ENCODE measurements at regions not wholly inside any gene's neighbourhood (a gene's known extent, or its start where the extent isn't known, plus 50 kb on each side); places are given as distances from the start of the nearest gene placed in this dataset.
A peak's percentile ranks its signal among the peaks of the same experiment; 100 is the strongest.

DNA sequence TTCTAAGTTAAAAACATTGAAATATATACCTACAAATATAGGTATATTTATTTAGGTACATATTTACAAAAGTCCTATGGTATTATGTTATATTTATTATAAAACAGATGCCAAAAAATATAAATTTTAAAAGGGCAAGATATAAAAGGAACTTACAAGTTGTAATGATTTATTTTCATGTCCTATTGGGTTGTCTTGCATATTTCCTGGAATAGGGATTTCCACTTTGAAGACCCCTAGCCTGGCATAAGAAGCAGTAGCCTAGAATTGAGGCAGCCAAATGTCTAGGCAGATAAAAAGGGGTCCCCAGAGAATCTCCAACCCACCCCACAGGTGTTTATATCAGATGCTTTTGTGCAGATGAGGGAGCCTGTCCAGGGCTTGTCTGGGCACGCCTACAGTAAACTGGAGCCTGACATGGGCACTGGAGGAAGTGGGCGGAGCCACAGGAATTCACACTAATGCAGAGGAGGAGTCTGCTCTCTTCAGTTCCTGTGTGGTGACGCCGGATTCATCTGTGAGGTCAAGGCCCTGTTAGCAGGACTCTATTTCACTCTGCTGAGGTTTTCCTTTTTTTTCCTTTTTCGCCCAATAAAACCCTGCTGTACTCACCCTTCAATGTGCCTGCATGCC is 1088.9 kb upstream of the PIK3C3 start:
- no peak for DNase-seq

DNA sequence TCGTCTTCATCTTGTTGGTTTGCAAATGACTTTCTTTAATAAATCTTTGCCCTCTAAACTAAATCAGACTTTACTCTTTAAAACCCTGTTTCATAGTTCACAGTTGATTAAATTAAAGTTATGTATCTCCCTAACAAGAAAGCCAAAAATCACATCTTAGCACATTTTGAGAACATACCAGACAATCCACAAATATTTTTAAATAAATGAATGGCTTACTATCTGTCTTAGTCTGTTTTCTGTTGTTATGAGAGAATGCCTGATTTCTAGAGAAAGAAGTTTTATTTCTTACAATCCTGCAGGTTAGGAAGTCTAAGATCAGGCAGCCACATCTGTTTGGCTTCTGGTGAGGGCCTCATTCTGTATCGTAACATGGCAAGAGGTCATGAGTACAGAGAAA is 1090.2 kb upstream of the PIK3C3 start:
- DNase-seq = no peak

DNA sequence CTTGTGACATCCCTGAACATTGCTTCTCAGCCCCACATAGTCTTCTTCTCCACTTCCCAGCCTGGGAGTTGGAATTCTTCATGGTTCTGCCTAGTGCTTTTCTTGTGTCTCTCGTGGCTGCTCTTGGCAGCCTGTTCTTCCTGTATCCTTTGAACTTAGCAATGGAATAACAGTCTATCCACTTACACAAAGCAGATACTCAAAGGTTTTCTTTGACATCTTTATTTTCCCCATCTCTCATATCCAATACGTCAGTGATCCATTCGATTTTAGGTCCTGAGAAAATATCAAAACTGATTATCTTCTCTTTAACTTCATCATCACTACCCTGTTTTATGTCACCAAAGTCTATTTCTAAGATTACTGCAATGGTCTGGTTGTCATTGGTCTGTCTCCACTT is 1091.2 kb upstream of the PIK3C3 start:
- DNase-seq = no peak

DNA sequence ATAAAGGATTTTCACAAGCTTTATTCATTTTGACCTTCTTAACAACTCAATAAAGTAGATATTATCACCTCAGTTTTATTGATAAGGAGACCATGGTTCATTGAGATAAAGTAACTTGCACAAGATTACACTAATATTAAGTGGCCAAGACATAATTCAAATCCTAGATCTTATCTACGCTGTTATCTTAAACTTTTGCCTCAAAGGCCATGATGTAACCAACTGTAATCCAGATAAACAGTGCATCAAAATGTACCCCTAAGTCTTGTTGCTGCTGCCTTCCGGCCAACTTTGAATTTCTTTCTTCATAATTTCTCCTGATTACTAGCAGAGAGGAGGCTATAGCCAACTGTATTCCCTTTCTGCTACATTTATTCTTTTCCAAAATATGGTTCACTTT is 1094.8 kb upstream of the PIK3C3 start:
- DNase-seq = no peak

DNA sequence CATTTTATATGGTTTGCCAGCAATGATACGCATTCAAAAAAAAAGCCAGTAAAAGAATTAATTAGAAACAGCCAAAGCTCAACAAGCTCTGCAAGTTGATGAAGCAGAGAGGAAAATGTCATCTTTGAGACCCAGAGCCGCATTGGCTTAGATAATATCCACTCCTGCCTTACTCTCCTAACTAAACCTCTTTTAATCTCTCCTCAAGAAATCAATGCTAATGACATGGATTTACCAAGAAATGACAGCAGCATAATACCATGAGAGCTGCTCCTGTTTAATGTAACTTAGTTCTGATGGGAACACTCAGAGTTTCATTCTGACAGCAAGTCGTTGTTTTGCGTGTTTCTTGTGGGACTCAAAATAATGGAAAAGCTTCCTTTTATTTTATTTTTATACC is 1099.4 kb upstream of the PIK3C3 start:
- no peak for DNase-seq

DNA sequence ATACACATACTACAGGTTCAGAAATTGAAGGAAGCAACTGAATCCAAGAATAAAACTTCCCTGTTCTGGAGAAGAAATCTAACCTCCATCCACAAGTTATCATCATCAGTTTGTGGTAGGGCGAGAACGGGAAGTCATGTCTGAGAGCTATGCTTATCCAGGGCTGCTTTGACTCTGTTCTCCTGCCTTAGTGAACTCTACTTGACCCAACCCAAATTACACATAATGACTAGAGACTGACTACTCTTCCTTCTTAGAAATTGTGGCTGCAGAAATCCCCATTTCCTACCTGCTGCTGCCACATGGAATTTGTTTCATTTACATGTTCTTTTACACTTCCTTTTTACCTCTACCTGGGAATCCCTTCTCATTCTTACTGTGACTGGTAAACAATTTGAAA is 1102.6 kb upstream of the PIK3C3 start:
- DNase-seq = no peak

DNA sequence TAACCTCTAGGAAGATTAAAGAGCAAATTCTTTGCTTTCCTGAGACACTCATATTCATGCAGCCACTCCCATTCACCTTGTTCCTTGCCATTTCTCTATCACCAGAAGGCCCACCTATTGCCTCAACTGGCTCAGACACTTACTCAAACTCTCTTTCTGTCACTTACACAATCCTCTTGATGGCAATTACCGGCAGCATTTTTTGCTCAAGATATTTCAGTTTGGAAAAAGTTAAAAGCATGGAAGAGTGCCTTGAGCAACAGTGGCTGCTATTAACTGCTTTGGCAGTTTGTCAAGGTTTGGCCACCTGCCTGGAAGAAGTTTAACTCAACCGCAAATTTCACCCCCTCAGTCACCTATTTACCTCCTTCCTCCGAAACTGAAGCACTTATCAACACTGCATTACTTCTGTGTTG is 1104.0 kb upstream of the PIK3C3 start:
- DNase-seq = peak; percentile 45

DNA sequence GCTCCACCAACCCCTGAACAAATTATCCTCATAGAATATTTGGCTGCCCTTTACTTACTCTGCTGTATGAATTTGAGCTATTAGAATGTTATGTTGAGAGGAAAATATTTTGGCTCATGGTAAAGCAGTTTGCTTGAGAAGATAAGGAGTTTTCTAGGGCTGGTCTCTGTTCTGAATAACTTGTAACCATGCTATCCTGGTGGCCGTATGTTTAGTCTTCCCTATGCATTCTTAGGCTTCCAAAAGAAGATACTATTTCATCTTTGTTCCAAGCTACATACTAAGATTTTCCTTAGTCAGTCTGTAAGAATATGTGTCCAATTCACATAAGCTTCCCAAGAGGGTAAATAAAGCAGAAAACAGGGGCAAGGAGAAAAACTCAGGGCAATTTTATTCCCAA is 1105.1 kb upstream of the PIK3C3 start:
- no peak for DNase-seq

DNA sequence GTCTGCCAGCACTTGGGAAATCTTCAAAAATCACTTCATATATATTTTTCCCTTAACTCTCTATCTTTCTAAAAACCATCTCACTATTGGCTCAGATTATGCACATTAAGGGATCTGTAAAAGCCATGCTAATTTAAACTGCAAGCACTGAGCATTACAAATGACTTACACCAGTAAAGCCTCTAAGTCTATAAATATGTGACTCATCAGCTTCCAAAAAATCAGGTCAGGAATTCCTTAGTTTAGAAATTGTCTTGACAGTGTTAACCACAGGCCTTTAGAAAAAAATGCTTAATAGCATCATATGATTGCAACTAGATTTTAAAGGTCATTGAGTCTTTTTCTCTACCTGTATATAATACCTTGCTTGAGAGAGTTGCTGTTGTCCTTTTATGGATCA is 1113.6 kb upstream of the PIK3C3 start:
- no peak for DNase-seq

DNA sequence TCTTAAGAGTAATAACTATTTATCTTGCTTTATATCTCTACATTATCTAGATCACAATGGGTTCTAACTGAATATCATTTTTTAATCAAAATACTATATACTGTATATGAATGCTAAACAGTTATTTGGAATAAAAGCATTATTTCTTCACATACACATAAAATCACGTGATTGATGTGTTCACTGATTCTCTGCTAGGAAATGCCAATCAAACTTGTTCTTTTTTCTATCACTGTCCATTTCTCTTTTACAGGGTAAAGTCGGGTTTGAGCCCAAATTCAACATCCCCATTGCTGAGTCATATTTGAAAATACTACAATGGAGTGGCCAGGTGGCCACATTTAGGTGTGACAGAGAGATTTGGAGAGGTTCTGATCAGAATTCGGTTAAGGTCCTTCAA is 1114.0 kb upstream of the PIK3C3 start:
- no peak for DNase-seq

DNA sequence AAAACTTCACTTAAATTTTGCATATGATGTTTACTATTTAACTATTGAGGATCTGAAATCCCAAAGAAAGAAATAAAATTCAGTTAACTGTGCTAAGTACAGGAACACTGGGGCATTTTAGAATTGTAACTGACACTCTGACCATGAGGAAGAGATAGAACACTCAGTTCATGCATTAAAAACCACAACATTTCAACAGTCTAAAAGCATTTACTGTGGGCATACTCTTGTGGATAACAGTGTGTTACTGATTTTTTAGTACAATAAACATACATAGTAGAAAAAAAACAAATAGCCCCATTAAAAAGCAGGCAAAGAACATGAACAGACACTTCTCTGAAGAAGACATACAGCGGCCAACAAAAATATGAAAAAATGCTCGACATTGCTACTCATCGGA is 1122.7 kb upstream of the PIK3C3 start:
- DNase-seq = no peak

DNA sequence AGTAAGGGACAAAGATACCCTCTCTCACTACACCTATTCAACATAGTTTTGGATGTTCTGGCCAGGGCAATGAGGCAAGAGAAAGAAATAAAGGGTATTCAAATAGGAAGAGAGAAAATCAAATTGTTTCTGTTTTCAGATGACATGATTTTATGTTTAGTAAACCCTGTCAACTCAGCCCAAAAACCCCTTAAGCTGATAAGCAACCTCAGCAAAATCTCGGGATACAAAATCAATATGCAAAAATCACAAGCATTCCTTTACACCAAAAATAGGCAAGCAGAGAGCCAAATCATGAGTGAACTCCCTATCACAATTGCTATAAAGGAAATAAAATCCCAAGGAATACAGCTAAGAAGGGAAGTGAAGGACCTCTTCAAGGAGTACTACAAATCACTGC is 1130.7 kb upstream of the PIK3C3 start:
- no peak for DNase-seq

DNA sequence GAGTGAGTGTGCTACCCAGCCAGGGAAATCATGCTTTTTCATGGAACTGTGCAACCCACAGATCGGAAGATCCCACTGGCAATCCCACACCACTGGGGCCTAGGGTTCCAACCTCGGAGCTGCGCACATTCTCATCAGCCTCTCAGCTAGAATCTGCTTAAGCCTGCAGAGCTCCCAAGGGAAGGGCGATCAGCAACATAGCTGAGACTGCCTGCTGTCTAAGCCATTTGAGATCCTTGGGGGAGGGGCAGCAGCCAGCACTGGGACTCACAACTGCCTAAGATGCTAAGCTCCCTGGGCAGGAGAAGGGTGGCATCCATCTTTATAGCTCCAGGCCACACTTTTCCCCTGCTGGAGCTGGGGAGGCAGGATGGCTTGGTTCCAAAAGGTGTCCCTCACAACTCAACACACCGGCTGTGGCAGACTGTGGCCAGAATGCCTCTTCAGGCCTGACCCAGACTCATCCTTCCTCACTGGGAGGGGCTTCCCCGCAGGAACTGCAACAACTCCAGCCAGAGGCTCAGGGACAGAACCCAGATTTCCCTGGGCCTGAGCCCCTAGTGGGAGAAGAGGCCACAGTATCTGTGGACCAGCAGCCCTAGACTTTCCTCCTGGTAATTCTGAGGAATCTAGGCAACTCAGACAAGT is 1133.3 kb upstream of the PIK3C3 start:
- no peak for DNase-seq

DNA sequence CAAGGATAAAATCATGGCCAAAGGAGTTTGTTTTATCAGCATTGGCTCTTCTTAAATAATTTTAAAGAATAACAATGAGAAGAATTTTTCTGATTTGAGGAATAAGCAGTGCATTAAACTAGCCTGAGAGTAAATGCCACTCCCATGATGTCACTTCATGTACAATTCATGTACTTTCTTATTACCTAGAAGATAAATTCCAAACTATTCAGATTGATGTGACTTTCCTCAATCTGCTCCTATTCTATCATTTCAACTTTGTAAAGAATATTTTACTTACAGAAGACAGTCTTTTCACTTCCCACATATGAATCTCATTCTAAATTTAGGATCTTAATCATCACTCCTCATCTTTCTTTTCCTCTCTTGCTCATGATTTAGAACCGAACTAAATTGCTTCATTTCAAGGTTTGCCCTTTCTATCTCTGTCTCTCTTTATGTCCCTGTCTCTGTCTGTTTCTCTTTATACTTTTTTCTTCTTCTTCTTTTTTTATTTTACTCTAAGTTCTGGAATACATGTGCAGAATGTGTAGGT is 1142.0 kb upstream of the PIK3C3 start:
- no peak for DNase-seq

DNA sequence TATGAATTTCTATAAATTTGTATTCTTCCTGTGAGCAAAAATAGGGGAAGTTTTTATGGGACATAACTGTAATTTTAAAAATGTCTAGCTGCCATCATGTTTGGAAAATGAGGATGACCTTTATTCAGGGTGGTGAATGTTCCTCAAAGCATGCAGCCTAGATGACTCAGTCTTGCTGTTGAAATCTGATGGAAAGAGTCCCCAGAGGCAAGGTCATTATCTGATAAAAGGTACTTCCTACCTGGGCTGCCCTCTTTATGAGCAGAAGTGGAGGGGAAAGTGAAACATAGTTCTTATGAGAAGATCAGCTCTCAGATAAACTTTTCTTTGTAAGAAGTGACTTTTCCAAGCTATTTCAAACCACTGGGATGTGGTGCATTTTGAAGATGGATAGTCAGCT is 1144.7 kb upstream of the PIK3C3 start:
- DNase-seq = no peak

DNA sequence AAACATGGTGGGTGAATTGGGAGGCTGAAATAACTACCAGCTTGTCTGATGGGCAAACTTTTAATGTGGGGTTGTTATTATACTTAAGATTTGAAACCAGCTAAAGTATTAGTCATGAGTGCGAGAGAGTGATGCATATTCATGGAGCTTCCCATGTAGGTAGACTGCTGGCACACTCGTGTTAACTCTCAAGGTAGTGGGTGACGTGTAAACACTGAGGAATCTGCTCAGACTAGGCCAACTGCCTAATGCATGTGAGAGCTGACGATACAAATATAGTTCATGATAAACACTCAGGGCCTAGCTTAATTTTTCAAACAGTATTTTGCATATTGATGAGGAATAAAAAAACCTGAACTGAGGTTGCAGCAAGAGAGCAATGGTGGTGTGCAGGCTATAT is 1165.7 kb upstream of the PIK3C3 start:
- DNase-seq = no peak

DNA sequence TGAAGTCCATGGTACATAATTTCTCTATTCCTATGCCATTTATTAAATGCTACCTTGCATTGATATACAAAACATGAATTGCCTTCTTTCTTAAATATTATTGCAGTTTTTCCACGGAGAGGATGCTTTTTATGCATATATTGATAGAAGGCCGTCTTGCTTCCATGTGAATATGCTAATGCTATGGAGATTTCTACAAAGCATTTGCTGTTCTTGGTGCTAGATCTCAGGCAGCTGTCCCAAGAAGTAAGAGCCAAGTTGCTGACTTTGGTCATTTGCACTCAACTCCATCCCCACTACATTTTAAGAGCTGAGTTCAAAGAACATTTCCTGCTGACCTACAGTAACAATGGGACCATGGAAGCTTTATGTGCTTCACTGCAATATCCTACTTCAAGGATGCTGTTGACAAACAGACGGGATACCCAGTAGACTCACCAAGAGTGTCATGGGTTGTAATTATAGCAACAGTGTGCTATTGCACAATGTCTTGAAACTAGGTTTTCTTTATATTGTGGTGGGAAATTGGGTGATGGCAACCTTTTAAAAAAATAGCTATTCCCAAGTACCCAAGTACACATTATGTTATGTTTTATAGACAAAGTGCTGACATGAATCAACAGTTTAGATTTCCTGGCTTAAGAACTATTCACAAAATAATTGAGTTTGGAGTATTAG is 1172.4 kb upstream of the PIK3C3 start:
- no peak for DNase-seq

DNA sequence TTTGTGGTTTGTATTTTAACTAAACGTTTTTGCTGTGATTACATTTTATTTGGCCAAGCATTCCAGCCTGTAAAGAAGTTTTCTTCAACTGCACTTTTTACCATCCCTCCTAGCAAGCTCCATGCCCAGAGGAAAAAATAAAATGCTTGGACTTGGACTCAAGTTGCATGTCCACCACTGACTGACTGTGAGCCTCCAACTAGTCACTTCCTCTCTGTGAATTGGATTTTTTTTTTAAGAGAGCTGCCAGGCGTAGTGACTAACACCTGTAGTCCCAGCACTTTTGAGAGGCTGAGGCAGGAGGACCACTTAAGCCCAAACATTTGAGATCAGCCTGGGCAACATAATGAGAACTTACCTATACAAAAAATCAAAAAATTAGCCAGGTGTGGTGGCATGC is 1185.2 kb upstream of the PIK3C3 start:
- no peak for DNase-seq

DNA sequence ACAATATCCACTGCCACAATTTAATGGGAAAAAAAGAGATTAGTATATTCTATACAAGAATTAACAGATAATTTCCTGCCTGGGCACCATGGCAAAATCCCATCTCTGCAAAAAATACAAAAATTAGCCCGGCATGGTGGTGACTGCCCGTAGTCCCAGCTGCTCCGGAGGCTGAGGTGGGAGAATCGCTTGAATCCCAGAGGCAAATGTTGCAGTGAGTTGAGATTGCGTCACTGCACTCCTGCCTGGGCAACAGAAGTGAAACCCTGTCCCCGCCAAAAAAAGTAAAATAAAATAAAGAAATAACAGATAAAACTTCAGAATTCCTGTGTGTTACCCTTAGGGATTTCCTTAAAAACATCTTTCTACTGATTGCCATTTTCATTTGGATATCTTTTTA is 1194.8 kb upstream of the PIK3C3 start:
- no peak for DNase-seq

DNA sequence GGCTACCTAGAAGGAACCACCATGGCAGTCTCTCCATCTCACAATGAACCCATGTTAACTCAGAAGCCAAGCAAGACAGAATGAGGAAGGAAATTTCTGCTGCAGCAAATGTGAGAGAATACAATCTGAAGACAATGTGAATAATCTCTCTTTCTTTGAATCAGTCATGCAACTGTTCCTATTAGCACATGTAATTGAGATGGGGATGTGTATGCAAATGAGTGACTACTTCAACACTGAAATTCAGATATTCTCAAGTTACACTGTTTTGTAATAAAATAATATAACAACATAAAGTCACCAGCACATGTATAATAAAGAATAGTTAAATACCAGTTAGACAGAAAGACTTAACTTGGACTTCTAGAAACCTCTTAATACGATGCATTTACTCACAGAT is 1200.6 kb upstream of the PIK3C3 start:
- no peak for DNase-seq

DNA sequence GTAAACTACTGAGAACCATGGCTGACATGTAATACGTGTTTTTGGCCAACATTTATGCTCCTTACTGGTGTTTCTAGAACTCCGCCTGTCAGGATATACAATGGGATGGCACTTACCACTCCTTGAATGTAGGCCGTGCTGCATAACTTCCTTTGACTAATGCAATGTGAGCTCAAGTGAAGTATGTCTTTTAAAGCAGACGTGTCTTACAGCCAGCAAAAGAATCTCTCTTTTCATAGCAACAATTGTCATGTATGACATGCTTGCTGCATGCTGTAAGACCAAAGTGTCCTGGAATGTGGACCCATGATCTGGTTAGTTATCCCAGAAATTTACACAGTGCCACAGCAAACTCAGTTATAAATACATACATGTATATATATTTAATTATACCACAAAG is 1202.7 kb upstream of the PIK3C3 start:
- no peak for DNase-seq

DNA sequence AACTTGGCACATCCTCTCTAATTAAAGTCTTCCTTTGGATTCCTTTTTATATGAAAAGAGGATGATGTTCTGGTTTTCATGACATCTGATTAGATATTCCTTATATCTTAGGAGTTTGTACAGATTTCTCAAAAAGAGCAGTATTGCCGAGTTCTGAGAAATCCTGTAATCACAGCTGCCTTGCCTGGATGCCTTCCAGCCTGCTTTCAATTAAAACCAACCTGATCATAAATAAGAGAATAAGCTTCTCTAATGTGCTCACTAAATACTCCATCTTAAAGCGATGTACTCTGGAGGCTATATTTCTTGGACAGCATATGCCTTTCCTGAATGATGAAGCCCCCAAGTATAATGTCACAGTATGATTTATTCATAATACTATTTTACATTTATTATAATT is 1203.8 kb upstream of the PIK3C3 start:
- DNase-seq = no peak

DNA sequence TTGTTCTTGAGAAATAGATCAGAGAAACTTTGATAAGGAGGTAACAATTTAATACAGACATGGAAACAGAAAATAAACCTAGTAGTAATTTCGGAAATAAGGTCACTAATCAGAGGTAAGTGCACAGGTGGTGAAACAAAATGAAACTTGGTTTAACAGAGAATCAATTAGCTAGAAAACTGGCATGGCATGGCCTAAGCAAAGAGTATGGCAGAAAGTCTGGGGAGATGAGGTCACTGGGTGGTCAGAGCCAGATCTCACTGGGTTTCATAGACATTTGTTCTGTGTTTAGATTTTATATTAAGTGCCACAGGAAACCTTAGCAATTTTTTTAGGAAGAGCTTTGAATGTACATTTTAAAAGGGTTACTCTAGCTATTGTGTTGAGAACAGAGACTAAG is 1216.0 kb upstream of the PIK3C3 start:
- no peak for DNase-seq

DNA sequence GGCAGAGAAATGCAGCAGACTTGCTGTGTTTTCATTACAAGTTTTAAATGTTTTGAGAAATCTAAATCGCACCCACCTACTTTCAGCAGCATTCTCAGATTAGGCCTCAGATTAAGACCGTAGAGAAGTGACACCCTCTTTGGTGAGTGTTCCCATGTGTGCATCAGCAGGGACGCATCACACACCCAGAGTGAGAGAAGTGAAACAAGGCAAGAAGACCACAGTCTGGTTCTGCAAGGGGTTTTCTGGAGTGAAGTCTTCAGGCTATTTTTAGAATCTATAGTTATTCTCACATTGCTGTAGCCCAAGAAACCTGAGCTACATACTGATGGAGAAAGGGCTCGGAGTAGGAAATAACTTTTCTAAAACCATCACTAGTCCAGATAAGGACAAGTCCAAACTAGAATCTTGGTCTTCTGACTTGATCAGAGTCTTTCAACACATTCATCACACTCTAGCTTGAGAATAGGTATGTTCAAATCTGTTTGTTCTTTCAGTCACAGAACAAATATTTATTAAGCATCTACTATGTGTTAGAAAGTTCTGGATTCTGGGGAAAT is 1216.6 kb upstream of the PIK3C3 start:
- DNase-seq = no peak
